Central memory CD4-positive, alpha-beta T cell (primary cell): ENCODE measurements at regions not wholly inside any gene's neighbourhood (a gene's known extent, or its start where the extent isn't known, plus 50 kb on each side); places are given as distances from the start of the nearest gene placed in this dataset.
A peak's percentile ranks its signal among the peaks of the same experiment; 100 is the strongest.
"Not testable (repeated sequence)": the region's sequence is repeated elsewhere in the genome, so short reads cannot be mapped to it uniquely, and the experiment has no call there.

Experiments used
- DNase-seq: peaks from one replicate; pipeline ENCODE4 v3.0.0; 2022

- no peak for DNase-seq
Measured at GRCh38 chr3:17872457-17872856, 130.0 kb upstream of the TBC1D5 start.

- DNase-seq, result no peak
Measured at GRCh38 chr3:17865631-17866030, 123.2 kb upstream of the TBC1D5 start.

DNA sequence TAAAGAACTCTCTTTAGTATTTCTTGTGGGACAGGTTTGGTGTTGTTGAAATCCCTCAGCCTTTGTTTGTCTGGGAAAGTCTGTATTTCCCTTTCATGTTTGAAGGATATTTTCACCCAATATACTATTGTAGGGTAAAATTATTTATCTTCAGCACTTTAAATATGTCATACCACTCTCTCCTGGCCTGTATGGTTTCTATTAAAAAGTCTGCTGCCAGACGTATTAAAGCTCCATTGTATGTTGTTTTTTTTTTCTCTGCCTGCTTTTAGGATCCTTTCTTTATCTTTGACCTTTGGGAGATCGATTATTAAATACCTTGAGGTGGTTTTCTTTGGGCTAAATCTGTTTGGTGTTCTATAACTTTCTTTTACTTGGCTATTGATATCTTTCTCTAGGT is 119.0 kb upstream of the TBC1D5 start:
- DNase-seq, result no peak

- DNase-seq, result not testable (repeated sequence)
Measured at GRCh38 chr3:17860840-17861471, 118.5 kb upstream of the TBC1D5 start.

DNA sequence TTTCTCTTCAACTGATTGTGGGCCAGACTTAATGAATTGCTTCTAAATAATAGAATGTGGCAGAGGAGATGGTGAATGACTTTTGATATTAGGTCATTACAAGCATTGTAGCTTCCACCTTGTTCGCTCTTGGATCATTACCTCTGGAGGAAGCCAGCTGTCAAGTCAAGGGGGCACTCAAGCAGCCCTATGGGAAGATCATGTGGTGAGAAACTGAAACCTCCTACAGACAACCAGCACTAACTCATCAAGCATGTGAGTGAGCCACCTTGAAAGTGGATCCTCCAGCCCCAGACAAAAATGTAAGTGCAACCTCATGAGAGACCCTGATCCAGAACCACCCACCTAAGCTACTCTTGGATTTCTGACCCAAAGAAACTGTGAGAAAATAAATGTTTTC is 109.8 kb upstream of the TBC1D5 start:
- DNase-seq, result no peak

GRCh38 chr3:17850448-17850847 is 108.0 kb upstream of the TBC1D5 start:
- DNase-seq, result no peak

GRCh38 chr3:17848102-17848501 is 105.7 kb upstream of the TBC1D5 start:
- DNase-seq, result no peak

DNA sequence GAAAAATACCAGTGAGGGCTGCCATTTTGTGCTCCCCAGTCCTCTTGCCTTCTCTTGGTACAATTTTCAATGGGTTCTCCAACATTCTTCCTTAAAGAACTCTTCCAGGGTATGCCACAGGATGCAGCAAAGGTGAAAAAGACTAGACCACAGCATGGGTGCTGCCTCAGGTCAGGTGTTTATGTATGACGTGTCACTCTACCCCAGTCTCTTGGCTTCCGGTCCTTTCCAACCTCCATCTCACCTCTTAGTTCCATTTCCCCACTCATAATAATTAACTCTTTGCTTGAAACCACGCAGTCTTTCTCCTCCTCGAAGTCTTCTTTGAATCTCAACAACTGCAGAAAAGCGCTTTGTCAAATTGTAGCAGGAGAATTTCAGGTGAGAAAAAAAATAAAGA is 104.7 kb upstream of the TBC1D5 start:
- no peak for DNase-seq

DNA sequence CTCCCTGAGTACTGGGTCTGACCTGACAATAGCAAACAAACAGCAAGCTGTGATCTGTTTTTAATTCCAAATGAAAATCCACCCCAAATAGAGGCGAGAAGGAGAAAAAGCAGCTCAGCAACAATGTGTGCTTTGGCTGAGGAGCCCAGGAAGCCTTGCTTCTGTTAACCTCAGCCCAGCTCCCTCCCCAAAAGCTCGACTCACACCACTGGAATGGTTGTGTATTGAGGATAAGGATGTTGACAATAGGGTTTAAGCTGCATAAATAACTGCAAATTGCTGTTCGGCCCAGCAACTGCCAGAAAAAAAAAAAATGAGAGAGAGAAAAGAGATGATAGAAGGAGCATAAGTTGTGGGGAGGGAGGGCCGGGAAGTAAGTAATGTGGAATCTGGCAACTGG is 104.0 kb upstream of the TBC1D5 start:
- no peak for DNase-seq

GRCh38 chr3:17845026-17845812 is 102.8 kb upstream of the TBC1D5 start:
- DNase-seq, result no peak

- DNase-seq, result no peak
Measured at GRCh38 chr3:17844236-17844635, 101.8 kb upstream of the TBC1D5 start.

DNA sequence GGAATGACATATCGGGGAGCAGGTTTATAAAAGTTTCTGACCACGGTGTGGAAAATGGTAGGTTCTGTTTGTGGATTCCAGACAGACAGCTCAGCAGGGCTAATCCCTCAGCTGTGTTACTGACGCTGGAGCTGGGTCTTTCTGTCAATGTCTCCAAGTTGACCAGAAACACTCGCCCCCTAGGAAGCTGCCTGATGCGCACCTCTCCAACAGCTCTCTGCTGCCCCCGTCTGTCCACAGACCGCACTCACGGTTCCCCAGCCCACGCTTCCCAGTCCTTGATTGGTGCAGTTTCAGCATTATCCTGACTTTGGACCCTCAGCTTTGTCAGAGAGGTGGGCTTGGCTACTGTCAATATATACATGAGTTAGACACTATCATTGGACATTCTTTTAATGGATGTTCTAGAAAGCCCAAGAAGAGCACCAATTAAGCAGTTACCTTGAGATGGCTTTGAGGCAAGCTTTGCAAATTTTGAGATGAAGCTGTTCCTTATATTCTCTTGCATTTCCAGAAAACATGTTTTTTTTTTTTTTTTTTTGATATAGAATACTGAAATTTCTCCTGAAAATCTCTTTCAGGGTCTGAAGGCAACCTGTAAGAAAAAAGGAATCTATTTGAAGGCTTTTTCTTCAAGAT is 98.9 kb upstream of the TBC1D5 start:
- DNase-seq, result peak; percentile 36

- DNase-seq, result no peak
Measured at GRCh38 chr3:17840651-17841050, 98.2 kb upstream of the TBC1D5 start.

DNA sequence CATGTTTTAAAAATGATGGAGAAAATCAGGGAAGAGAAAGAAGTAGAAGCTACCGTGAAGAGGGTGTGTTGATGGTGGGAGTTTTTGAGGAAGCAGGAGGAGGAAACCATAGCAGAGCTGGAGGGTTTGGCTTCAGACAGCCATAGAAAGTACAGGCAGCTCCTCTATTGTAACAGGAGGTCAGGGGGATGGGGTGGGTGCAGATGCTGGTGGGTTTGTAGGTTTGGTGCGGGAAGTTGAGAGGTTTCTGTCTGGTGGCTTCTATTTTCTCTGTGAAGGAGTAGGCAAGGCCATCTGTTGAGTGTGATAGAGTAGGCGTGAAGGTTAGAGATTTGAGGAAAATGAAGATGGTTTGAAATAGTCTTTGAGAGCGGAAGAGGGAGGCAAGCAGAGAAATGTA is 97.7 kb upstream of the TBC1D5 start:
- no peak for DNase-seq

DNA sequence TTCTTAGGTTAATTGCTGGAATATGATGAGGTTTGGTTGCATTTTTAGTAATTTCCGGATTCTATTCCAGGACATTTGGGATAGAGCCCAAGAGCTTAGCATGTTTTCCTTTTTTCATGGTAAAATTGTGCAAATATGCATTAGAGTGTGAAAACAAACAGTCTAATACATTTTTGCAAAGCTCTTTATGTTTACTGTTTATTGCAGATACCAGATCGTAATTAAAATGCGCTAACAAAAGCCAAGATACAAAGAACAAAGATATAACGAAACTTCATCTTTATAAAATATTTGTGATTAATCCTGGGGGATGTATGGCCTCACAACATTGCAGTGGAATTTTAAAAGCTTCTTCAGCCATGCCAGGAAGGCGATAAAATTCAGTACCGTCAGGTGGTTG is 94.5 kb upstream of the TBC1D5 start:
- DNase-seq, result no peak

DNA sequence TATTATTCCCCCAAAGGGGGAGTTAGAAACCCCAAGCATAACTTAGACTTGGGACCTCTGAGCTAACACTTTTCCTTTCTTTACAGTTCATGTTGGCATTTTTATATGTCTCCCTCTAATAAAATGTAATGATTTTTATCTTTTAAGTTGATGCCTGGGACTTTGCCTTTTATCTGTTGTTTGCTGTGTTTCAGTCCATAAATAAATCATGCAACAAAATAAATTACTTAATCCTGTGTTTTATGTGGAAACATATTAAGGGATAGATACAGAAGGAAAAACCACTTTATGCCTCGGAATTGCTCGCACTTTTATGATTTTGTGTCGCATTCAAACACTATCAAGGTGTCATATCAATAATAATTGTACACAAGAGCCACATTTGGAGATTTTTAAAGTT is 93.7 kb upstream of the TBC1D5 start:
- no peak for DNase-seq

GRCh38 chr3:17833786-17834559 is 91.5 kb upstream of the TBC1D5 start:
- DNase-seq, result no peak

DNA sequence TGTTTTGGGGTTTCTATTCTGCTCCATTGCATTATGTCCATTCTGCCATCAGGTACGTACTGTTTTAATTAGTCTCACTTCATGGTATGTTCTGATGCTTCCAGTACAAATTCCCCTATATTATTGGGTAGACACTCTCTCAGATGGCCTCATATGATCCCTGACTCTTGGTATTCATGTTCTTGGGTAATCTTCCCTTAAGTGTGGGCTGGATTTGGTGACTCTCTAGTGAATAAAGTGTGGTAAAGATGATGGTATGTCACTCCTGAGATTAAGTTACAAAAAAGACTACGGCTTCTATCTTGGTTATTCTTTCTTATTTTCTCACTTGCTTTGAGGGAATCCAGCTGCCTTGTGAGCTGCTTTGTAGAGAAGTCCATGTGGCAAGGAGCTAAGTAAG is 89.6 kb upstream of the TBC1D5 start:
- no peak for DNase-seq

DNA sequence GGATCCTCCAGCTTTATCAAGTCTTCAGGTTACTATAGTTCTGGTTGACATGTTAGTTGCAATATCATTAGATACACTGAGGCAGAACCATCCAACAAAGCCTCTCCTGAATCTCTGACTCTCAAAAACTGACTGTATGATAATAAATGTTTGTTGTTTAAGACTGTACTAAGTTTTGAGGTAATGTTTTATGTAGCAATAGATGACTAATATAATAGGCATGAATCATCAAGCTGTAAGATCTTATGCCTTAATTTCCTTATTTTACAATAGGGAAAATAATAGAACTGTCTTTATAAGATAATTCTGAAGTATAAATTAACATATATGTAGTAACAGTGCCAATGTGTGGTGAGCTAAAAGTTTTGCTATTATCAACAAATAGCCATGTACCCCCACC is 88.9 kb upstream of the TBC1D5 start:
- no peak for DNase-seq

- DNase-seq, result no peak
Measured at GRCh38 chr3:17830788-17831187, 88.4 kb upstream of the TBC1D5 start.

- DNase-seq, result no peak
Measured at GRCh38 chr3:17828388-17828787, 86.0 kb upstream of the TBC1D5 start.

DNA sequence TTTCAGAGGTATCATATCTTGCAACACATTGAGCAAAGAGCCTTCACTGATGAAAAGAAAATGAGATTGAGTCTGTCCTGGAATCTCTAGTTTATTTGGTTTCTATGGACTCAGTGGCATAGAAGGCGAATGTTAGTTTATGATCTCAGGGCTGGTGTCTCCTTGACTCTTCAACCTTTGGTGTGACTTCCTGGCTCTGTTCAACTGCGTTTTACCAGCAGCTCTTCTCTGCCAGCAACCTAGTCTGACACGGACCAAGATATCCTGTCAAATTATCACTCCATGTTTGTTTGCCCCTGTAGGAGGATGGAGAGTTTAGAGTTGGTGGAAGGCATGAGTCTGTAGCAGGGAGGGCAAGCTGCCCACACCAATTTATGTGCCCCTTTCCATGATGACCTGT is 82.9 kb upstream of the TBC1D5 start:
- DNase-seq, result no peak

GRCh38 chr3:17823816-17824215 is 81.4 kb upstream of the TBC1D5 start:
- no peak for DNase-seq
